Fibroblast of mammary gland (primary cell): ENCODE measurements at regions not wholly inside any gene's neighbourhood (a gene's known extent, or its start where the extent isn't known, plus 50 kb on each side); places are given as distances from the start of the nearest gene placed in this dataset.

Experiments used
- DNase-seq: peaks from one replicate; pipeline ENCODE4 v3.0.0-alpha.2; 2010; ENCODE audit warnings: low read depth
- H3K4me3 ChIP-seq: 2 replicates; pipeline ENCODE4 v1.5.1; 2011; ENCODE audit warnings: low read depth, mild to moderate bottlenecking, low read length, moderate library complexity; ENCODE audit not compliant: control insufficient read depth
- TF ChIP-seq, protein P1 (sequence below): conservative IDR thresholded peaks from 2 replicates; pipeline ENCODE4 v1.5.1; 2011; ENCODE audit warnings: low read depth, low read length, inconsistent platforms; ENCODE audit not compliant: control insufficient read depth, insufficient read depth

DNA sequence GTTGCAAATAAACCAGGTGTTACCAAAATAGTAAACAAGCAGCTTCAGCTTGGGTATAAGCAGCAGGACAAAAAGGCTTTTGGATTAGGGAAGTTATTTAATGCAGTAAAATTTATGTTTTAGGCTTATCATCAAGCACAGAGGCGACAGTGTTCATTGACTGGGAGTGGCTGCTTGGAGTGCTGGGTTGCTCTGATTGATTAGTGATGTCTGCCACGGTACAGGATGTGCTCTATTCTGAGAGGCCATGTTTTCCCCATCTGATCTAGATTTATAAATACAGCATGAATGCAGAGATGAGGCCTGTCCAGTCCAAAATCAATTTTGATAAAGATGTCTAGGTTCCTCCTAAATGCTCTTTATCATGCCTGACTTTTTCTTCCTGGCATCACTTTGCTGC, 83.5 kb downstream of the MAP1LC3B2 start:
- no peak overlapping the region for H3K4me3 ChIP-seq
- peak; percentile 22 for DNase-seq
- TF ChIP-seq, protein P1, sequence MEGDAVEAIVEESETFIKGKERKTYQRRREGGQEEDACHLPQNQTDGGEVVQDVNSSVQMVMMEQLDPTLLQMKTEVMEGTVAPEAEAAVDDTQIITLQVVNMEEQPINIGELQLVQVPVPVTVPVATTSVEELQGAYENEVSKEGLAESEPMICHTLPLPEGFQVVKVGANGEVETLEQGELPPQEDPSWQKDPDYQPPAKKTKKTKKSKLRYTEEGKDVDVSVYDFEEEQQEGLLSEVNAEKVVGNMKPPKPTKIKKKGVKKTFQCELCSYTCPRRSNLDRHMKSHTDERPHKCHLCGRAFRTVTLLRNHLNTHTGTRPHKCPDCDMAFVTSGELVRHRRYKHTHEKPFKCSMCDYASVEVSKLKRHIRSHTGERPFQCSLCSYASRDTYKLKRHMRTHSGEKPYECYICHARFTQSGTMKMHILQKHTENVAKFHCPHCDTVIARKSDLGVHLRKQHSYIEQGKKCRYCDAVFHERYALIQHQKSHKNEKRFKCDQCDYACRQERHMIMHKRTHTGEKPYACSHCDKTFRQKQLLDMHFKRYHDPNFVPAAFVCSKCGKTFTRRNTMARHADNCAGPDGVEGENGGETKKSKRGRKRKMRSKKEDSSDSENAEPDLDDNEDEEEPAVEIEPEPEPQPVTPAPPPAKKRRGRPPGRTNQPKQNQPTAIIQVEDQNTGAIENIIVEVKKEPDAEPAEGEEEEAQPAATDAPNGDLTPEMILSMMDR, result no peak

DNA sequence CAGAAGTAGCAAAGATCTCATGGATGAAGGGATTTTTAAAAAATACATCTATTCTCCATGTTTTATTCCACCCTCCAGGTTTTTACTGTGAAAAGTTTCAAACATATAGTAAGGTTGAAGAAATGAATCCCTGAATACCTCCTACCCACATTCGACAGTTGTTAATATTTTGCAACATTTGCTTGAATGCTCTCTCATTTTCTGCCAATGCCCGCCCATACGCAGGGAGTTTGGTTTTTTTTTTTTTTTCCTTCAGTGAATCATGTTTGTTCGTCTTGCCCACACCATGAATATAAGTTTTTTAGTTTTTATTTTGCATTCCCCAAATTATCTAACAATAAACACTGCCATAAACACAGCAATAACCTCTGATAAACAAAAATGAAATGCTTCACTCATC, 82.9 kb downstream of the MAP1LC3B2 start:
- peak; percentile 38 for DNase-seq
- TF ChIP-seq, protein P1, result no peak
- no peak overlapping the region for H3K4me3 ChIP-seq

DNA sequence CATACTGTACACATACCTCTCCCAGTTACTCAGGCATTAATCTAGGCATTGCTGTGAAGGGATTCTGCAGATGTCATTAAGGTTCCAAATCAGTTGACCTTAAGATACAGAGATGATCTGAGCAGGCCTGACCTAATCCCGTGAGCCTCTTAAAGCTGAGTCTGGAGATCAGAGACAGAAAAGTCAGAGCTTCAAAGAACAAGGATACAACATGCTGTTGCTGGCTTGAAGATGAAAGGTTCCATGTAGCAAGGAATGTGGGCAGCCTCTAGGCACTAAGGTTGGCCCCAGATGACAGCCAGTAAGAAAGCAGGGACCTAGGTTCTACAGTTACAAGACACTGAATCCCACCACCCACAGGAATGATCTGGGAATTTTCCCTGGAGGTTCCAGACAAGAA, 81.1 kb downstream of the MAP1LC3B2 start:
- DNase-seq, result no peak
- no peak overlapping the region for H3K4me3 ChIP-seq
- TF ChIP-seq, protein P1, result no peak

DNA sequence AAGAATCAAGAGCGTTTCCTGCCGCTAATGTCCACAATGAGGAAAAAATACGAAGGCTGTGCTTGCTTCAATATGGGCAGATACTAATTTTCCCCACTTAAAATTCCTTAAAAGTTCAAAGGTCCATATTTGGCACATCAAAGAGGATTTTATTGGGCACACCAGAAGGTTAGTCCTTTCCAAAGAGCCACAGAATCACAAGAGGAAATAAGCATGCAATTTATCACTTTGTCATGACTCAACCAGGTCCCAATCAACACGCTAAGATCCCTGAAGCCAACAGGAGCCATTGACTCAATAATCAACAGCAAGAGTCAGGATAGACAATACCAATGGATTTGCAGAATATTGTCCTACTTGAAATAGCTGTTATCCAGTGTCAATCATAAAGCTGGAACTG, 80.6 kb downstream of the MAP1LC3B2 start:
- TF ChIP-seq, protein P1, result no peak
- no peak for DNase-seq
- H3K4me3 ChIP-seq, result no peak overlapping the region

DNA sequence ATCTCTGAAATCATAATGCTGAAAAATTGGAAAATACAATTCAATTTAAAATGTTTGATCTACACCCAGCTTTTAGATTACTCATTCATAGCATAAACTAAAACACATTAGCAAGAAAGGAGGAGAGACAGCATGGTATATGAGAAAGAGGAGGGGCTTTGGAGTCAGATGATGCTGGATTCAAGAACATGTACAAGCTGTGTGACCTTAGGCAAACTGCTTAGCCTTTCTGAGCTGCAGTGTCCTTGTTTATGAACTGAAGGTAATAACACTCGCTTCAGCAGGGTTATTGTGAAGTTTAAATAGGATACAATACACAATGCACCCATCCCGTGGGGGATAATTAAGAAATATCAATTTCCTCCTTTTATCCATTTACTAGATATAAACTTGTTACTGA, 79.2 kb downstream of the MAP1LC3B2 start:
- H3K4me3 ChIP-seq, result no peak overlapping the region
- DNase-seq, result no peak
- TF ChIP-seq, protein P1, result no peak

DNA sequence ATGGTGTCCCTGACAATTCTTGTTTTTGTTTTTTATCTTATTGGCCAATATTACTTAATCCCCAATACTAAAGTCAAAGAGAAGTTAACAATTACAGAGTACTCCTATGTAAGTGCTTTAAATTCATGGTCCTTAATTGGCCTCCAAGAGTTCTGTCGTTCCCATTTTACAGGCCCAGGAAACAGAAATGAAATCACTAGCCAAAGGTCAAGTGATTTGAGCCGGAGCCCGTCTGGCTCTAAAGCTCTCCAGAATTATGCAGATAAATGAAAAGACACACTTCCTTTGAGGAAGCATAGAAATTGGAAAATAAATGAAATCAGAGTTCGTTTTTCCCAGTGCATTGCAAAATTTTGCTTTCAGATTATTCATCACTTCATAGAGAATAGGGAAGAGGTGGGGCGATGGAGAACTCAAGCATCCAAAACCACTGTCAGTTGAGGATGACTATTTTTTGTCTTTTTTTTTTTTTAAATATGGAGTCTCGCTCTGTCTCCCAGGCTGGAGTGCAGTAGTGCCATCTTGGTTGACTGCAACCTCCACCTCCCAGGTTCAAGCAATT, 78.5 kb downstream of the MAP1LC3B2 start:
- no peak for DNase-seq
- TF ChIP-seq, protein P1, result no peak
- H3K4me3 ChIP-seq, result no peak overlapping the region
